T-helper 2 cell treated with Interferon-gamma antibody and Interleukin-4, amounts not matched to agents 100 ng/mL and 5 ng/mL, for 36 hours (primary cell): ENCODE measurements at regions not wholly inside any gene's neighbourhood (a gene's known extent, or its start where the extent isn't known, plus 50 kb on each side); places are given as distances from the start of the nearest gene placed in this dataset.
"Not testable (repeated sequence)": the region's sequence is repeated elsewhere in the genome, so short reads cannot be mapped to it uniquely, and the experiment has no call there.

Source experiments
- intact Hi-C: fragments of 100-400 bp; cut with micrococcal nuclease; formaldehyde crosslinking; loops from one replicate; pipeline ENCODE4 v1.15.1; 2023

GRCh38 chr15:35914573-35914972 is 368.6 kb upstream of the DPH6 start:
- intact Hi-C loops = no loop called here

GRCh38 chr15:35921046-35921445 is 375.1 kb upstream of the DPH6 start:
- intact Hi-C loops = no loop called here

- intact Hi-C loops = no loop called here
These were observed 379.5 kb upstream of the DPH6 start for GRCh38 chr15:35925275-35926006.

GRCh38 chr15:35926007-35926380 is 380.0 kb upstream of the DPH6 start:
- intact Hi-C loops = no loop called here

DNA sequence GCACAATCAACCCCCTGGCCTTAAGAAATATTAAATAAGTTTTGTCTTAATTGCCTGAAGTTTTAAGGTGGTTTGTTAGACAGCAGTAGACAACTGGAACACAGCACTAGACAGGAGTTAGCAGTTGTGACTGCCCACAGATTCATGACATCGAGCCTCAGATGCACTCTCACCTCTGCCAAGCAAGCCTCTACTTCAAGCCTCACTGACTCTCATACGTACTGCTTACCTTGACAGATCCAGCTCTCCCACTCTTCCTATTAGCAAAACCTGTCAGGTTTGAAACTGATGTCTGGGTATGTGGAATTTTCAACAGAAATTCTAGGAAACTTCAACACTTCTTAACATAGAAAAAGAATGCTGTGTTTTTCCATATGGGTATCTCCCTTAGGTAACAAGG is 382.9 kb upstream of the DPH6 start:
- intact Hi-C loops = no loop called here

GRCh38 chr15:35929740-35930444 is 383.9 kb upstream of the DPH6 start:
- intact Hi-C loops = no loop called here

DNA sequence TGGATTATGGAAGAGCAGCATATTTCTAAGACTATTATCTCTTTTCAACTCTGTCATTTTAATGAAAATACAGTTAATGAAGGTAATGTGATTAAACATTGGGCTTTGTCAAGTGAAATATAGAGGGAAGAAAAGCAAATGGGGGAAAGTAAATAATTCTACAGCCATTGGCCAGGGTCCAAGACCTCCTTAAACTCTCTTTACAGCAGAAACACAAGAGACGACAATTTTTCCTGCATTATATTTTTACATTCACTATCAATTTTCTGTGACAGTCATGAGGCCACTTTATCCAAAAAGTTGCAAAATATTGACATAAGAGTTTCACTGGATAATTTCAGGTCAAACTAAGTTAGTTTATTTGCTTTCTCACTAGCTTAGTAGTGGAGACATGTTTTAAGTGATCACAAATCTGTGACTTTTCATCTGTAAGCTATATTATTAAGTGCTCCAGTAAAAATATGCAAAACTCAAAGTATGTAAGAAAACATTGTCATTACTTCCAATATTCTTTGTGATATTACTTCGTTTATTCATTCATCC is 385.9 kb upstream of the DPH6 start:
- intact Hi-C loops = no loop called here

GRCh38 chr15:35932531-35932930 is 386.6 kb upstream of the DPH6 start:
- intact Hi-C loops = no loop called here

- intact Hi-C loops = no loop called here
These were observed 387.6 kb upstream of the DPH6 start for GRCh38 chr15:35933531-35933930.

GRCh38 chr15:35934383-35935049 is 388.6 kb upstream of the DPH6 start:
- intact Hi-C loops = no loop called here

- intact Hi-C loops = no loop called here
These were observed 390.3 kb upstream of the DPH6 start for GRCh38 chr15:35936284-35936683.

GRCh38 chr15:35937380-35937779 is 391.4 kb upstream of the DPH6 start:
- intact Hi-C loops = no loop called here

DNA sequence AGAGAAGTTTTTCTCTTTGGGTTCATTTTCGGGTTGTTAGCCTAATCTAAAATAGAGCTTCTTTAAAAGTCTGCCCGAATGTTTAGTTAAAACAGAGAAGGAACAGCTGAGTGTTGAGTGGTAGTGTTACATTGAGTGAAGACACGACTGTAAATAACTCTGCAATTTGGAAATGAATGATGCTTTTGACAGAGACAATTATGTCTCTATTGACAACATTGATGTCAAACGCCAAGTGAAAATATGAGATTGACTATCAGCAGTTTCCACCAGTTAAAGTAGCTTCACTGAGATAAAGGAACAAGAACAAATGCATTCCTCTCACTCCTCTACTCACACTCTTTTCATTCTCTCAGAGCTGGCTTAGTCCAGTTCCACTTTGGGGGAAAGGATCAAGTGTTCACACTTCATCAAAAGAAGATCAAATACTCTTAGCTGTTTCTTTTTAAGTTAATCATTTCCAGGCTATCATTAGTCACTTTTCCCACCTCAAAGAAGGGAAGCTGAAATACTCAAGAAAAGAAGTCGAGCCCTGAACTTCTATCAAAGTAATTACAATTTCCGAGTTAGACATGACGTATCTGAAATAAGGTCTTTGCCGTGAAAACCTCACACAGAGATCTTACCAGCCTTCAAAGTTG is 399.1 kb upstream of the DPH6 start:
- intact Hi-C loops = no loop called here

DNA sequence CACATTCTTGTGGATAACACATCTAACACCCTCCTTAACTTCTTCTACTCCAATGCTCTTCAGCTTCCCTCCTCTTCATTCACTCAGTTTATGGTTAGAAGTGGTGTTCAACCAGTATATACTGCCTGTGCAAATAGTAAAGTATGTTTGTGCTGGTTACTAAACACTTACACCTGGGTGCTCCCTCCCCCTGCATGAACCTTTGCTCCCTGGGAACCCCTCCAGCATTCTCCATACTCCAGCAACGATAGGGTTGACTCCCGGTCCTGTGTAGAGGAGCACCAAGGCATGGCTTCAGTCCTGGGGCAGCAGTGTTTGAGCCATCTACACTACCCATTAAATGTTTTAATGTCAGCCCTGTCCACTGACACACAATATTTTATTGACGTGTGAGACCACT is 407.5 kb upstream of the DPH6 start:
- intact Hi-C loops = no loop called here

GRCh38 chr15:35956056-35956455 is 410.1 kb upstream of the DPH6 start:
- intact Hi-C loops = no loop called here

GRCh38 chr15:35958021-35958420 is 412.1 kb upstream of the DPH6 start:
- intact Hi-C loops = no loop called here

DNA sequence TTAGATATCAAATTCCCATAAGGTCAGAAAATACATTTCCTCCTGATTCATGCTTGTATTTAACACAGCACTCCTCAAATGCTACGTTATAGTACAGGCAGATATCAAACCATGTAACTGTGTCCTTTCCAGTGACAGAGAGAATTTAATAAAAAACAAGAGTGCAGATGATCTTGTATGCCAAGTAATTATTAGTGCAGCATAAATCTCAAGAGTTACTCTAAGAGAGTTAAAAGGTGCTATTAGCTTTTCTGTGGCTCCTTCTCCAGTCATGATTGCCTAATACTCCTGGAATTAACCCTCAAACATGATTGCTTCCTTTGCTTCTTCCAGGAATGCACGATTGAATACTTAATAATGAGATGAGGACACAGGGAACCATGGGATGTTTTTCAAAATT is 413.0 kb upstream of the DPH6 start:
- intact Hi-C loops = no loop called here

GRCh38 chr15:35963326-35963725 is 417.4 kb upstream of the DPH6 start:
- intact Hi-C loops = no loop called here

GRCh38 chr15:35966781-35967180 is 420.8 kb upstream of the DPH6 start:
- intact Hi-C loops = no loop called here

GRCh38 chr15:35967968-35968367 is 422.0 kb upstream of the DPH6 start:
- intact Hi-C loops = not testable (repeated sequence)

- intact Hi-C loops = no loop called here
These were observed 427.1 kb upstream of the DPH6 start for GRCh38 chr15:35973029-35973428.

DNA sequence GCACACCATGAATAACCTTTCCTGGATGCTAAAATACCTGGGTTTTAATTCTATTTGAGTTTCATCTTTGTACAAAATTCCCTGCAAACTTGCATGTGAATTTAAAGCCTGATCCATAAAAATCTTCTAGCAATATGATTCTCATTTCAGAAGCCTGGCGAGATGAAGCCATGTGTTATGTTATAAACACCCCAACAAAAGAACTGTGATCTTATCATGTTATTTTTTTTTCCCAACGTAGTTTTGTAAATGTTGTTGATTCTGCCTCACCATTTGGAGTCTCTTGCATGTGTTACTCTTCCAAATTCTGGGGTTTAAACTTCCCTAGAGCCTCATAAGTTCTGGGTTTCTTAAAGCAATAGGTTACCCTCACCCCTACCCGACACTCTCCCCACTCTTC is 428.1 kb upstream of the DPH6 start:
- intact Hi-C loops = no loop called here
